ENCODE measurements at regions not wholly inside any gene's neighbourhood (a gene's known extent, or its start where the extent isn't known, plus 50 kb on each side); places are given as distances from the start of the nearest gene placed in this dataset.

DNA sequence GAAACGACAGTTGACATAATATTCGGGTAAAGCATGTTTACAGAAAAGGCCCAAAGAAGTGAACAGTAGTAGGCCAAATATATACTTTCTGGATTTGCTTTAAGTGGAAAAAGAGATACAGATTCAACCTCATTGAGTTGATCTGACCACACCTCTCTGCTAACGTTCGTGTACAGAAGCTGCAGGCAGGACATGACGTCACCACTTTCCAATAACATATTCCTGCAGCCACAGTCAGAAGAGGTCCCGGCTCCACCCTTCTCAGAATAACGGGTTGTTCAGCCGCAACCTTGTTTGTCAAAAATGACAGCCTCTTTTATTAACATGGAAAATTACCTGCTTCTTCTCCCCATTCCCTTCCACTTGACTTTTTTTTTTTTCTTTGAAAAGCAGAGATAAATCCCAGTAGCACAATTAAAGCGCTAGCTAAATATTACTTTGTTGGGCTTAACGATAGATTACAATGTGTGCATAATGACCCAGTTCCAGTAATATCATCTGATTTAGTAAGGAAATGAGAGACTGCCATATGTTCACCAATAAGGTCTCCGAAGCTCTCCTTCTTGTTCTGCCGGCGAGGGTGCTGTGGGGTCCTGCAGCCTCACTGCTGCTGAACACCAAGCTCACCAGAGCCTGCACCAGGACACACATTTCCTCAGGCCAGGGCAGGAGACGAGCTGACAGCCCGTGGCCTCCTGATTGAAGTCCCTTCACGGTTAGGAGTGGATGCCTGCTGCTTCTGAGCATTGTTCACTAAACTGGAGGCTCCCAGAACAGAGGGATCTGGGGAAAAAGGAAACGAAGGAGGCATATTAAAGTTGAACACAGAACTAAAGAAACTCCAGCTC is 451.0 kb upstream of the SALL3 start:
- Mint-ChIP-seq H3K4me3 (no peak overlapping the region), H3K9me3 (peaks cover 0 to 6% (median 0%) of the 10 kb centered on the region in 7 donors), H3K27me3 (no peaks in the 10 kb centered on the region), H3K27ac (no peak overlapping the region), H3K36me3 (no peaks in the 10 kb centered on the region), H3K4me1 (no peaks in the 10 kb centered on the region)
- no peaks in the 10 kb centered on the region for H3K9me3 ChIP-seq (ENCODE audit: control insufficient read depth in 2 of 2, low read length in 2 of 2)
- no peak overlapping the region for H3K4me3 ChIP-seq (ENCODE audit: low read depth, low read length)
- H3K4me1 ChIP-seq (ENCODE audit: control insufficient read depth, insufficient read depth, low read length, poor library complexity, severe bottlenecking) = no peaks in the 10 kb centered on the region
- ATAC-seq (ENCODE audit: low read depth in 2 of 2) (no peak), DNase-seq (no peak)
- no peaks in the 10 kb centered on the region for H3K27me3 ChIP-seq (ENCODE audit: control insufficient read depth, insufficient read depth, low read length)
- no peak overlapping the region for H3K27ac ChIP-seq (ENCODE audit: insufficient read depth, low read length, poor library complexity, severe bottlenecking)
- no peaks in the 10 kb centered on the region for H3K36me3 ChIP-seq (ENCODE audit: control insufficient read depth, insufficient read depth, low read length)

DNA sequence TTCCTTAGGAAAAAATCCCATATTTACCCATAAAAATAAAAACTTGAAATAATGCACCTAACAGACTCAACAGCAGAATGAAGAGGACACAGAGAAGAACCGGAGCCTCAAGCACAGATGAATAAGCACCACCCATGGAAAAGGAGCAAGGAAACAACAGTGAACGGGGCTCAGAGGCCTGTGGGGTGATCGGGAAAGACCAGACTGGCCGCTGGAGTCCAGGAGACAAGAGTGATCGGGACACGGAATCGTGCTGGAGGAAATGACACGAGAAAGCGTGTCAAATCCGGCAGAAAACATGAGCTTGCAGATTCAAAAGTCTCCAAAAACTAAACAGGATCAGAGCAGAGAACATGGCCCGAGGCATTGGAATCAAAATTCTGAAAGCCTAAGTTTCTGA is 448.0 kb upstream of the SALL3 start:
- no peaks in the 10 kb centered on the region for H3K36me3 ChIP-seq (ENCODE audit: control insufficient read depth, insufficient read depth, low read length)
- no peaks in the 10 kb centered on the region for H3K4me1 Mint-ChIP-seq
- no peak overlapping the region for H3K27ac Mint-ChIP-seq
- ATAC-seq (ENCODE audit: low read depth in 2 of 2) (no peak), DNase-seq (no peak)
- H3K27me3 ChIP-seq (ENCODE audit: control insufficient read depth, insufficient read depth, low read length) = no peaks in the 10 kb centered on the region
- H3K36me3 Mint-ChIP-seq = no peaks in the 10 kb centered on the region
- no peaks in the 10 kb centered on the region for H3K4me1 ChIP-seq (ENCODE audit: control insufficient read depth, insufficient read depth, low read length, poor library complexity, severe bottlenecking)
- no peak overlapping the region for H3K27ac ChIP-seq (ENCODE audit: insufficient read depth, low read length, poor library complexity, severe bottlenecking)
- H3K4me3 ChIP-seq (ENCODE audit: low read depth, low read length) = no peak overlapping the region
- peaks cover 0 to 3% (median 0%) of the 10 kb centered on the region in 7 donors for H3K9me3 Mint-ChIP-seq
- H3K4me3 Mint-ChIP-seq = no peak overlapping the region
- no peaks in the 10 kb centered on the region for H3K9me3 ChIP-seq (ENCODE audit: control insufficient read depth in 2 of 2, low read length in 2 of 2)
- H3K27me3 Mint-ChIP-seq = no peaks in the 10 kb centered on the region

DNA sequence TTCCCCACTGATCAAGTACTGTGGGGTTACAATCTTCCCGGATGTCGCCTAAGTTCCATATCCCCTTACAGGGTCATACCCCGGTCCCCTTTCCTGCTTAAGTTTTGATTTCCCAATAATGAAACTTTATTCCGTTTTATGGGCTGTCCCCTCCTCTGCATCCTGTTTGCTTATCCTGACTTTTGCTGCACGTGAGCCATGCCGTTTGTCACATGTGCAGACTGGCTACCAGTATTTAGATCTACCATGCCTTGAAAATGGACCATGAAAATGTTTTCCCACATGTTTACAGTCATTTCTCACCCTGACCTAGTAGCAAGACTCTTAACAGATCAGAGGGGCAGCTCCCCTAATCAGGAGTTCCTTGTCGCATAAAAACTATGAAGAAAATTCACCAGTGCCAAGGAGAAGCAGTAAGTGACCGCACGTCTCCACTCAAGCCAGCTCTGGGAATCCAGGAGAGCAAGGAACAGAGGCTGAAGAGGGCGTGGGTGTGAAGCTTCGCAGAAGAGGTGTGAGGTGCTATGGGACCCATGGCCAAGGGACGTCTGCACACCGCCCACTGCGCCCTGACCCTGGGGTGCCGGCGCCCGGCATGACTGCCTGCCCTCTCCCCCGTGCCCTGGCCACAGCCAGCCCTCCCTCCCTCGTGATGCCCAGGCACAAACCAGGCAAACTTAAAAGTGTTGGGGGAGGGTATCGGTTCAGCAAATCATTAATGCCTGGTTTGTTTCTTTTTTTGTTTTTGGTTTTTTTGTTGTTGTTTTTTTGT is 440.8 kb upstream of the SALL3 start:
- Histone ChIP-seq H3K27ac (ENCODE audit: insufficient read depth, low read length, poor library complexity, severe bottlenecking) (no peak overlapping the region), H3K9me3 (ENCODE audit: control insufficient read depth in 2 of 2, low read length in 2 of 2) (no peaks in the 10 kb centered on the region), H3K36me3 (ENCODE audit: control insufficient read depth, insufficient read depth, low read length) (no peaks in the 10 kb centered on the region), H3K4me1 (ENCODE audit: control insufficient read depth, insufficient read depth, low read length, poor library complexity, severe bottlenecking) (no peaks in the 10 kb centered on the region), H3K27me3 (ENCODE audit: control insufficient read depth, insufficient read depth, low read length) (no peaks in the 10 kb centered on the region), H3K4me3 (ENCODE audit: low read depth, low read length) (no peak overlapping the region)
- H3K4me3 Mint-ChIP-seq = no peak overlapping the region
- no peaks in the 10 kb centered on the region for H3K36me3 Mint-ChIP-seq
- peaks cover 0 to 2% (median 0%) of the 10 kb centered on the region in 7 donors for H3K9me3 Mint-ChIP-seq
- DNase-seq (no peak), ATAC-seq (ENCODE audit: low read depth in 2 of 2) (no peak)
- no peak overlapping the region for H3K27ac Mint-ChIP-seq
- no peaks in the 10 kb centered on the region for H3K27me3 Mint-ChIP-seq
- no peaks in the 10 kb centered on the region for H3K4me1 Mint-ChIP-seq

DNA sequence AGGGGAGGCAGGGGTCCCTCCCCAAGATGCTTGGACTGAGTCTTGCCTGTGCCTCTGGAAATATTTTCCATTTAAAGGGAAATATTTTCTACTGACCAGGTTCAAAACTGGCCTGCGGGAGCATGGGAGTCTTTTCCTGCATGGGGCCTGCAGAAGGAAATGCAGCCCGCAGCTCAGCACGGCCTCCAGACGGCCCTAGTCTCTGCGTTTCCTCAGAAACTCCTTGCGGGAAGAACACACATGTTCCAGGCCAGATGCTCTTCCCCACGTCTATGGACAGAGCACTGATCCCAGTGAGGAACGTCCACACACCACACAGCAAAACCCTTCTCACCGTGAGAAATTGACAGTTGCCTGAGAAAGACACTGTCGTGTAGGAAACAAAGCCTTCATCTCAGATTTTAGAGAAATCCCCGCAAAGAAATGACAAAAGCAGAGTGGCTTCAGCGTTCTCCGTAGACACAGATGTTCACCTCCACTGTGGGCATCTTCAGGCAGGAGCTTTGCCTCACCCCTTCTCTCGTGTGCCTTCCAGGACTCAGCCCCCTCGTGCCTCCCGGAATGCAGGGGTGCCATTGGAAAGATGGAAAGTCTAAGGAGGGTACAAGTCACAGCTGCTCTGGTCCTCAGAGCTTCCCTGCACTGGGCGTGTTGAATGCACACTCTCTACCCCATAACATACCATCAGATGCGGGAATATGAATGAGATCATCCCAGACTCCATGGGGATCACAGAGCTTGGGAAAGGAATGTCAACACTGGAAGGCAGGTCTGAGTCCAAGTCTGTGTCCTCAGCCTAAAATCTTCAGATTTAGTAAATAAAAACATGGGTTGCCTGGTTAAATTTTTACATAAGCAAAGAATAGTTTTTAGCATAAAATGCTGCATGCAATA is 438.7 kb upstream of the SALL3 start:
- H3K4me3 ChIP-seq (ENCODE audit: low read depth, low read length) = no peak overlapping the region
- Mint-ChIP-seq H3K4me3 (no peak overlapping the region), H3K27ac (no peak overlapping the region), H3K36me3 (no peaks in the 10 kb centered on the region), H3K9me3 (peaks cover 0 to 2% (median 0%) of the 10 kb centered on the region in 7 donors), H3K4me1 (no peaks in the 10 kb centered on the region), H3K27me3 (no peaks in the 10 kb centered on the region)
- ATAC-seq (ENCODE audit: low read depth in 2 of 2) (no peak), DNase-seq (no peak)
- no peak overlapping the region for H3K27ac ChIP-seq (ENCODE audit: insufficient read depth, low read length, poor library complexity, severe bottlenecking)
- H3K4me1 ChIP-seq (ENCODE audit: control insufficient read depth, insufficient read depth, low read length, poor library complexity, severe bottlenecking) = no peaks in the 10 kb centered on the region
- no peaks in the 10 kb centered on the region for H3K9me3 ChIP-seq (ENCODE audit: control insufficient read depth in 2 of 2, low read length in 2 of 2)
- no peaks in the 10 kb centered on the region for H3K27me3 ChIP-seq (ENCODE audit: control insufficient read depth, insufficient read depth, low read length)
- no peaks in the 10 kb centered on the region for H3K36me3 ChIP-seq (ENCODE audit: control insufficient read depth, insufficient read depth, low read length)

DNA sequence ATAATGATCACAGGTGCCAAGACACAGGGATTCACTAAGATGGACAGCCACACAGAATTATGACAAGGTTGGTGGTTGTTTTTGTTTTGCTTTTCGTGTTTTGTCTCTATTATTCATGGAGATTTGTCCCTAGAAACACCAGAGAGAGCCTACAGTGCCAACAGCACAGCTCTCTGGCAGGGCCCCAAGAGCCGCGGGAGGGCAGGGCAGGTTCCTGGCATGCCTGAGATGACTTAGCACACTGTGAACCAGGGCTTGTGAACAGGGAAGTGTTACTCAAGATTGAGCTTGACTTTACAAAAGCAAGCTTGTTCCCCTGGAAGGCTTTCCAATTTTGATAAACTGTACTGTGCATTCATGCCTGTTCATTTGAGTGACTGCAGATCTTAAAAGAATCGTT is 437.4 kb upstream of the SALL3 start:
- H3K27me3 Mint-ChIP-seq = no peaks in the 10 kb centered on the region
- peak overlapping the region in 1 of 3 donors; percentile 21 for H3K27ac Mint-ChIP-seq
- no peak for ATAC-seq (ENCODE audit: low read depth in 2 of 2)
- Histone ChIP-seq H3K27ac (ENCODE audit: insufficient read depth, low read length, poor library complexity, severe bottlenecking) (no peak overlapping the region), H3K36me3 (ENCODE audit: control insufficient read depth, insufficient read depth, low read length) (no peaks in the 10 kb centered on the region), H3K9me3 (ENCODE audit: control insufficient read depth in 2 of 2, low read length in 2 of 2) (no peaks in the 10 kb centered on the region), H3K27me3 (ENCODE audit: control insufficient read depth, insufficient read depth, low read length) (no peaks in the 10 kb centered on the region), H3K4me1 (ENCODE audit: control insufficient read depth, insufficient read depth, low read length, poor library complexity, severe bottlenecking) (no peaks in the 10 kb centered on the region), H3K4me3 (ENCODE audit: low read depth, low read length) (no peak overlapping the region)
- no peak for DNase-seq
- H3K4me3 Mint-ChIP-seq = no peak overlapping the region
- H3K9me3 Mint-ChIP-seq = peaks cover 0 to 2% (median 0%) of the 10 kb centered on the region in 7 donors
- no peaks in the 10 kb centered on the region for H3K36me3 Mint-ChIP-seq
- no peaks in the 10 kb centered on the region for H3K4me1 Mint-ChIP-seq

DNA sequence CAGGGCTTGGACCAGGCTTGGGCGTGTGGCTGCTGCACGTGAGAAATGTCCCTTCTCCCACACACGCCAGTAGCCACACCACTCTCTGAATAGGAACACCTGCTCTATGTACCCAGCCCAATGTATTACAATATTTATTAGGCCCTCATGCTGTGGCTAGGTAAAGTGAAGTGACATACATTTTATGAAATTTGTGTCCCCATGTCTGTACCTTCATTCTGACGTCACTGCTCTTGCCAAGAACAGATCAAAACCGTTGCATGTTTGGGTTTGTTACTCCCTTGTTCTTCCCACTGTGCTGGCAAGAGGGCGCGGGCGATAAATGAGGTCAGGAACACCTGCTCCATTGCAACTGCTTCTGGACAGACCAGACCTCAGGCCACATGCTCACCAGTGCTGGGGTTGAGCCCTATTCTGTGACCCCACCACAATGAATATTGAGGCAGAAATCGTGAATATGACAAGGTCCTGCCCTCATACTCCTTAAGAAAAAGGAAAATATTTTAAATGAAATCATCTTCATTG is 436.4 kb upstream of the SALL3 start:
- Histone ChIP-seq H3K4me1 (ENCODE audit: control insufficient read depth, insufficient read depth, low read length, poor library complexity, severe bottlenecking) (no peaks in the 10 kb centered on the region), H3K9me3 (ENCODE audit: control insufficient read depth in 2 of 2, low read length in 2 of 2) (no peaks in the 10 kb centered on the region), H3K27ac (ENCODE audit: insufficient read depth, low read length, poor library complexity, severe bottlenecking) (no peak overlapping the region), H3K27me3 (ENCODE audit: control insufficient read depth, insufficient read depth, low read length) (no peaks in the 10 kb centered on the region), H3K36me3 (ENCODE audit: control insufficient read depth, insufficient read depth, low read length) (no peaks in the 10 kb centered on the region), H3K4me3 (ENCODE audit: low read depth, low read length) (no peak overlapping the region)
- no peaks in the 10 kb centered on the region for H3K36me3 Mint-ChIP-seq
- H3K27ac Mint-ChIP-seq = no peak overlapping the region
- DNase-seq (no peak), ATAC-seq (ENCODE audit: low read depth in 2 of 2) (no peak)
- H3K27me3 Mint-ChIP-seq = no peaks in the 10 kb centered on the region
- peaks cover 0 to 2% (median 0%) of the 10 kb centered on the region in 7 donors for H3K9me3 Mint-ChIP-seq
- H3K4me1 Mint-ChIP-seq = no peaks in the 10 kb centered on the region
- H3K4me3 Mint-ChIP-seq = no peak overlapping the region

DNA sequence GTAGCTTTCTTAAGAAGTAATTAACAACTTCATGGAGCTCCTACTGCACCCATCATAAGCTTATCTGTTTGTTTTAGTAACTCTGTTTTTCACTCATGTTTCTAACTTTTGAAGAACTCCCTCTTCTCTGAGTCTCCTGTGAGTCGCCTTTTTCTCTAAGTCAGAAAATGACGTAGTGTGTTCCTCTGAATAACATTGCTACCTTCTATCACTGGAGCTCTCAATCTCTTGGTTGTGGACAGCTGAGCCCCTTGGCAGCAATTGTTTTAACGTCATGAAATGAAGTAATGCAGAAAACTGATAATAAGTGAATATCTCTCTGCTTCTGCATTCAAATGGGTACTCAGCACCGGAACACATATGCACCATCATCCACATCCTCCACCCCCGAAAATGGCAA is 433.3 kb upstream of the SALL3 start:
- peaks cover 0 to 6% (median 0%) of the 10 kb centered on the region in 4 donors for H3K4me1 Mint-ChIP-seq
- Histone ChIP-seq H3K36me3 (ENCODE audit: control insufficient read depth, insufficient read depth, low read length) (no peaks in the 10 kb centered on the region), H3K4me1 (ENCODE audit: control insufficient read depth, insufficient read depth, low read length, poor library complexity, severe bottlenecking) (no peaks in the 10 kb centered on the region), H3K27me3 (ENCODE audit: control insufficient read depth, insufficient read depth, low read length) (no peaks in the 10 kb centered on the region), H3K9me3 (ENCODE audit: control insufficient read depth in 2 of 2, low read length in 2 of 2) (peaks cover 0 to 1% of the 10 kb centered on the region in 2 experiments), H3K4me3 (ENCODE audit: low read depth, low read length) (no peak overlapping the region), H3K27ac (ENCODE audit: insufficient read depth, low read length, poor library complexity, severe bottlenecking) (no peak overlapping the region)
- no peak overlapping the region for H3K4me3 Mint-ChIP-seq
- H3K36me3 Mint-ChIP-seq = no peaks in the 10 kb centered on the region
- peaks cover 0 to 15% (median 8%) of the 10 kb centered on the region in 7 donors for H3K9me3 Mint-ChIP-seq
- H3K27me3 Mint-ChIP-seq = no peaks in the 10 kb centered on the region
- DNase-seq (no peak), ATAC-seq (ENCODE audit: low read depth in 2 of 2) (no peak)
- no peak overlapping the region for H3K27ac Mint-ChIP-seq
